Colonic mucosa (tissue), 4 donors: ENCODE measurements at regions not wholly inside any gene's neighbourhood (a gene's known extent, or its start where the extent isn't known, plus 50 kb on each side); places are given as distances from the start of the nearest gene placed in this dataset.

ENCODE experiments used
- DNase-seq: peaks from one replicate; pipeline ENCODE4 v3.0.0-alpha.2; 2020
- H3K27ac ChIP-seq: fragments of 200-600 bp; one replicate; pipeline ENCODE4 v1.8.0; 2021
- H3K27me3 ChIP-seq: fragments of 200-600 bp; one replicate; pipeline ENCODE4 v1.8.0; 2021
- H3K36me3 ChIP-seq: fragments of 200-600 bp; one replicate; pipeline ENCODE4 v1.8.0; 2021
- H3K4me1 ChIP-seq: fragments of 200-600 bp; one replicate; pipeline ENCODE4 v1.8.0; 2021; ENCODE audit warnings: mild to moderate bottlenecking
- H3K4me3 ChIP-seq: fragments of 200-600 bp; one replicate; pipeline ENCODE4 v1.8.0; 2021
- H3K9ac ChIP-seq, 2 donors: one replicate each; pipeline ENCODE4 v1.7.0; 2013; ENCODE audit warnings: control low read depth in 2 of 2, low read depth in 2 of 2, low read length in 2 of 2
- H3K9me3 ChIP-seq: fragments of 200-600 bp; one replicate; pipeline ENCODE4 v1.8.0; 2021
- intact Hi-C: fragments of 100-400 bp; cut with DNase I; formaldehyde crosslinking; loops from one replicate; pipeline ENCODE4 v1.14.1; 2022
- TF ChIP-seq, protein P1 (sequence below): fragments of 200-600 bp; IDR thresholded peaks from one replicate; pipeline ENCODE4 v1.8.0; 2022; ENCODE audit warnings: antibody characterized with exemption, mild to moderate bottlenecking
- donor health status: healthy.
- donor health status: DM: no; HTN: no; CAD: no.
- donor health status: DM: no; HTN: no; CAD: no.

GRCh38 chr2:204176306-204176705 lies 239.7 kb downstream of the ICOS start:
- H3K27me3 ChIP-seq = no peaks in the 10 kb centered on the region
- H3K9ac ChIP-seq = no peak overlapping the region
- H3K27ac ChIP-seq = no peak overlapping the region
- no peak for DNase-seq
- intact Hi-C loops = loop anchor here (10.0 kb wide), 1 partner anchor 162 kb away; no protein-coding TSS in a partner anchor
- H3K4me1 ChIP-seq = no peaks in the 10 kb centered on the region
- TF ChIP-seq, protein P1, sequence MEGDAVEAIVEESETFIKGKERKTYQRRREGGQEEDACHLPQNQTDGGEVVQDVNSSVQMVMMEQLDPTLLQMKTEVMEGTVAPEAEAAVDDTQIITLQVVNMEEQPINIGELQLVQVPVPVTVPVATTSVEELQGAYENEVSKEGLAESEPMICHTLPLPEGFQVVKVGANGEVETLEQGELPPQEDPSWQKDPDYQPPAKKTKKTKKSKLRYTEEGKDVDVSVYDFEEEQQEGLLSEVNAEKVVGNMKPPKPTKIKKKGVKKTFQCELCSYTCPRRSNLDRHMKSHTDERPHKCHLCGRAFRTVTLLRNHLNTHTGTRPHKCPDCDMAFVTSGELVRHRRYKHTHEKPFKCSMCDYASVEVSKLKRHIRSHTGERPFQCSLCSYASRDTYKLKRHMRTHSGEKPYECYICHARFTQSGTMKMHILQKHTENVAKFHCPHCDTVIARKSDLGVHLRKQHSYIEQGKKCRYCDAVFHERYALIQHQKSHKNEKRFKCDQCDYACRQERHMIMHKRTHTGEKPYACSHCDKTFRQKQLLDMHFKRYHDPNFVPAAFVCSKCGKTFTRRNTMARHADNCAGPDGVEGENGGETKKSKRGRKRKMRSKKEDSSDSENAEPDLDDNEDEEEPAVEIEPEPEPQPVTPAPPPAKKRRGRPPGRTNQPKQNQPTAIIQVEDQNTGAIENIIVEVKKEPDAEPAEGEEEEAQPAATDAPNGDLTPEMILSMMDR = no peak
- no peaks in the 10 kb centered on the region for H3K36me3 ChIP-seq
- no peak overlapping the region for H3K4me3 ChIP-seq
- H3K9me3 ChIP-seq = no peaks in the 10 kb centered on the region

DNA sequence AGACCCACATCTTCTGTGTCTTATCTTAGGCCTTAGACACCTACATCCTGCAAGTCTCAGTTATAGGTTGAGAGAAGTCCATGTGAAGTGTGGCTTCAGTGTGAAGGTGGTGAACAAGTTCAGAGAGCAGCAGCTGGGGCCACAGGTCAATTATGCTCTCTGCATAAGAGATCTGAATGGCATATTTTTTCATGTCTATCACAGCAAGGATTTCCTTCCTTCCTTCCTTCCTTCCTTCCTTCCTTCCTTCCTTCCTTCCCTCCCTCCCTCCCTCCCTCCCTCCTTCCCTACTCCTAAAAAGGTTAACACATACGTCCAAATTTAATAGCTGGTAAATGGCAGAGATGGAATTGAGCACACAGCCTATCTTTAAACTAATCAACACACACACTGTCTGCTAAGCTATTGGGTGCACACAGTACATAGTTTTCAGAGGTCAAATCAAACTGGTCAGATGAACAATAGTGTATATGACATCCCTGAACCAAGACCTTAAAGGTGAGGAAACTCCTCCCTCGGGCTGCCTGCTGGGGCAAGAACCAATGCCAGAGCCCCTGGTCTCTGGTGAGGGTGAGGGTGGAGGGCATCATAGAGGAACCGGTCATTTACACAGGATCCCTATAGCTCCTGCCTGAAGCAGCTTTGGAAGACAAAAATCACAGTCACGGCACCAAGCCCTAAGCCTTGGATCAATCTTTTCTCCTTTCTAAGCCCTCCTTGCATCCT lies 240.9 kb downstream of the ICOS start:
- Histone ChIP-seq H3K9me3 (no peaks in the 10 kb centered on the region), H3K27ac (no peak overlapping the region), H3K27me3 (no peaks in the 10 kb centered on the region), H3K4me3 (no peak overlapping the region), H3K36me3 (no peaks in the 10 kb centered on the region), H3K4me1 (no peaks in the 10 kb centered on the region), H3K9ac (no peak overlapping the region)
- TF ChIP-seq, protein P1 = no peak
- intact Hi-C loops = loop anchor here (10.0 kb wide), 1 partner anchor 163 kb away; no protein-coding TSS in a partner anchor
- DNase-seq = no peak

DNA sequence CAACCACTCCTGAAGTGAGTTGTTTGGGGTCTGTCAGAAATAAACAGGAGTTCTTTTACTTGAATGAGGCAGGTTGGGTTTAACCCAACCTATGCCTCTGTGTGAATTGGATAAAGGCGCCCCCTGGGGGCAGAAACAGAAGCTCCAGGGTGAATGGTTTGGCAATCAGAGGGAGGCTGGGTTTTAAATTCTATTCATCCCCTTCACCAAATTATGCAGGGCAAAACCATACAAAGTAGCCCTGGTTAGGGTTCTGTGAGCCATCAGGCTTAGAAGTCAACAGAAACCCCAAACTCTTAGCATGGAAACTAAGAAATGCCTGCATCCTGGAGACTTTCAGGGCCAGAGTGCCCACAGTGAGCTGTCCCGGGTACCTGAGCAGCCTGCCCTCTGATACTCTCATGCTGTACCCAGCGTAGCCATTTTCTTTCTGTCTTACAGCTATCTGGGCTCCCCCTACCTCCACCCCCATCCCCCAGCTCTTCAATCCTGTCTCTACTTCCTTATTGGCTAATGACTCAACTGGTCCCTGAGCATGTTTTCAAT lies 241.5 kb downstream of the ICOS start:
- Histone ChIP-seq H3K4me1 (no peaks in the 10 kb centered on the region), H3K27ac (no peak overlapping the region), H3K9me3 (no peaks in the 10 kb centered on the region), H3K4me3 (no peak overlapping the region), H3K9ac (no peak overlapping the region), H3K27me3 (no peaks in the 10 kb centered on the region), H3K36me3 (no peaks in the 10 kb centered on the region)
- TF ChIP-seq, protein P1 = peak; percentile 54
- DNase-seq = peak; percentile 66
- intact Hi-C loops = loop anchor here (10.0 kb wide), 1 partner anchor 163 kb away; no protein-coding TSS in a partner anchor

DNA sequence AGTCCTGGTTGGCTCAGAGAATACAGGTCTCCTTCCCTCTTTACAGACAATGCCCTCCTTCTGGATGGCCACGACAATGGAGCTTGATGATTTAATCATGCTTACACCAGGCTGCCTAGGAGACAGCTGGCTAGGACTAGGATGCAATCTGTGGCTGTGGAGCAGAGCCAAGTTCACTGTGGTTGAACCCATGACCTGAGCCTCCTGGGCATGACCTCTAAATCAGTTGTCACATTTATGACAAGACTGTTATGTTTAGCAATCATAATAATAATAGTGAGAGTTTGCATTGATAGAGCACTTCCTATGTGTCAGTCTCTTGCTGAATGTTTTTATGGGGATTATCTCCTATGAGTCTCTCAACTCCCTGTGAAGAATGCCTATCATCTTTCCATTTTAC lies 244.1 kb downstream of the ICOS start:
- no peak for DNase-seq
- intact Hi-C loops = loop anchor here (2.0 kb wide), 1 partner anchor 36 kb away; no protein-coding TSS in a partner anchor
- TF ChIP-seq, protein P1 = no peak
- no peak overlapping the region for H3K27ac ChIP-seq
- no peak overlapping the region for H3K9ac ChIP-seq
- no peaks in the 10 kb centered on the region for H3K4me1 ChIP-seq
- no peaks in the 10 kb centered on the region for H3K36me3 ChIP-seq
- H3K27me3 ChIP-seq = no peaks in the 10 kb centered on the region
- no peak overlapping the region for H3K4me3 ChIP-seq
- no peaks in the 10 kb centered on the region for H3K9me3 ChIP-seq

- TF ChIP-seq, protein P1 = no peak
- intact Hi-C loops = no loop called here
- no peak for DNase-seq
- no peak overlapping the region for H3K9ac ChIP-seq
- H3K4me3 ChIP-seq = no peak overlapping the region
- H3K4me1 ChIP-seq = no peaks in the 10 kb centered on the region
- H3K36me3 ChIP-seq = no peaks in the 10 kb centered on the region
- no peaks in the 10 kb centered on the region for H3K9me3 ChIP-seq
- no peak overlapping the region for H3K27ac ChIP-seq
- H3K27me3 ChIP-seq = no peaks in the 10 kb centered on the region
Measured at GRCh38 chr2:204183608-204184007, 247.0 kb downstream of the ICOS start.
